HK-2 (cell line): ENCODE measurements at regions not wholly inside any gene's neighbourhood (a gene's known extent, or its start where the extent isn't known, plus 50 kb on each side); places are given as distances from the start of the nearest gene placed in this dataset.

ENCODE experiments used
- DNase-seq: peaks from one replicate; pipeline ENCODE4 v3.0.0-alpha.2; 2018; ENCODE audit not compliant: unreplicated experiment

DNA sequence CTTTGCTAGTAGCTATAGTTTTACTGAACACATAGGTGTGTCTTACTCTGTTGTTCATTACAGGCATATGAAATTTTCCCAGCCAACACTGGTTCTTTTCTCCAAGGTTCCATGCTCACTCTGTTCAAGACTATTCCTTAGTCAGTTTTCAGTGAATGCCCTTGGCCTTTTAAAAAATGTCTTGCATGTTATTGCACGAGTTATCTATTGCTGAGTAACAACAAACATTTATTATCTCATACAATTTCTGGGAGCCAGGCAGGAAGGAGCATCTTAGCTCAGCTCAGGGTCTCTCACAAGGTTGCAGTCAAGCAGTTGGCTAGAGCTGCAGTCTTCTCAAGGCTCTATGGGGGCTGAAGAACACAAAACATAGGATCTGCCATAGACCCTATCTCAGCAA, 223.5 kb downstream of the BTG1 start:
- no peak for DNase-seq

GRCh38 chr12:91921555-91921954, 224.1 kb downstream of the BTG1 start:
- no peak for DNase-seq

DNA sequence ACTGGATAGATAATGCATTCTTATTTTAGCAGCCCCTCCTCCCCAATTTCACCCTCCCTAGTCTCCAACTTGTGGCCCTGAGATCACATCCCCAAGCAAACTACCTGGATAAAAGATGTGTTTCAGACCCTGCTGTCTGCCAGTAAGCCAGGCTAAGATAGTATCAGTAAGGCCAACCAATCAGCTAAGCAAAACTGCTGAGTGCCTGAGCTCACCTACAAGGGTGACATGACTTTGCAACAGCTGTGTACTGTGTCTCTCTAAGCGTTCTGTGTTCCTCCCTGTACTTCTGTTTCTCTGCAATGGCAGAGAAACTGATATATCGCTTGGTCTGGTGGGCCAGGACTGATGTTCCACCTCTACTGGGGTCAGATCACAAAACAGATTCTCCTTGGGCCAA, 224.9 kb downstream of the BTG1 start:
- no peak for DNase-seq

- no peak for DNase-seq
These were observed 225.4 kb downstream of the BTG1 start for GRCh38 chr12:91920276-91920675.

DNA sequence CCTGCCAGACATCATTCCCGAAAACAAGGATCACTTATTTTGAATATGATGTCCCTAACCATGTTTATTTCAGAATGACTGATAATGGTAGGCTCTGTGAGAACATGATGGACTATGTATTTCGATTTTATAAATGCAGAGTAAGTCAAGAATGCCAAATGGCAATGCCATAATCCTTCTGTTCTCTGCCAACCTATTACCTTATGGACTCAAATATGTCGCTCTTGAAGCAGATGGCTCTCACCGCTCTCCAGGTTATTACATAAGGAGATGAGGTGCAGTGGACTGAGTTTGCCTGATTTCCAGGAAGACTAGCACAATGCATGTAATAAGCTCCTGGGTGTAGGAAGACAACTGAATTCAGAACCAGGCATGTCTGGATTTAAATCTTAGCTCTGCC, 227.2 kb downstream of the BTG1 start:
- no peak for DNase-seq

DNA sequence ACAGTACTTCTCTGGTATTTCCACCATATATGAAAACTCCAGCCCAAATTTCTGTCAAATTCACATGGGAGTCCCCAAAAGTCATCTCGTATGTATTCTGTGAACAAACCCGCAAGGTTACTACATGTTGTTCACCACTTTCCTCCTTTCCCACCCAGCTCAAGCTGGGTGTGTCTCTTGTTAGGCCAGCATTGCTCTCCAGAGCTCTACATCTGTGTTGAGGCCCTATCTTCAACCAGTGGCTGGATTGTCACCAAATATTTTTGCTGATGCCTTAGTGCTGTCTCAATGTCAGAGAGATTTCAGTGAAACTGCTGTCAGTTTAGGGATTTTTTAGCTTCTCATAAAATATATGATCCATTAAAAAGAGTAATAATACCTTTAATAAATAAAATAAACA, 230.9 kb downstream of the BTG1 start:
- DNase-seq: no peak

DNA sequence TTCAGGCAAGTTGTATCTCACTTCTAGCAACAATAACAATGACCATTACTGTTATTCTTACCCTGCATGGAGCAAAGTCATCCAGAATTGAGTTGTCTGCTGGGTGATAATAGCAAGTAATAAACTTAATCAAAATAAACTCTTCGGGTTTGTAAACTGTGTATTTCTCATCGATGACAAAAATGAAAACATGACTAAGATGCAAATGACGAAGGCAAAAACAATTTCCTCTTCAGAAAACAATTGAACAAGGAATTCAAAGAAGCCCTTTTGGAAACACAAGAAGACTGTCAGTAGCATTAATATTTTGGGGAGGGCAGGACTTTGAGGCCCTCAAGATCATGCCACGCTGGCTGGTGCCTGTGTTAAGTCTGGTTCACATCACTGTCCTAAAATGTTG, 232.0 kb downstream of the BTG1 start:
- DNase-seq: no peak

DNA sequence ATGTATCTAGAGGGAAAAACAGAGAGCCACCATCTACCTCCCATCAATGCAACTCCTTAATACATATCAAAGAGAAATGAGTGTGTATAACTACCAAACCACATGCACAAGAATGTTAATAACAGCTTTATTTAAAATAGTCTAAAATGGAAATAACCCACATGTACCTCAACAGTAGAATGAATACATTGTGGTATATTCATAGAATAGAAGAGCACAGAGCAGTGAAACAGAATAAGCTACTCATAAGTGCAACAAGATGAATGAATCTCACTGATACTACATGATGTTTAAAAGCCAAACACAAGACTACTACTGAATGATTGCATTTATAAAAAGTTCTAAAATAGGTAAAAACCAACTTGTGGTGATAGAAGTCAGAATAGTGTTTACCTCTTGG, 232.5 kb downstream of the BTG1 start:
- DNase-seq: no peak

DNA sequence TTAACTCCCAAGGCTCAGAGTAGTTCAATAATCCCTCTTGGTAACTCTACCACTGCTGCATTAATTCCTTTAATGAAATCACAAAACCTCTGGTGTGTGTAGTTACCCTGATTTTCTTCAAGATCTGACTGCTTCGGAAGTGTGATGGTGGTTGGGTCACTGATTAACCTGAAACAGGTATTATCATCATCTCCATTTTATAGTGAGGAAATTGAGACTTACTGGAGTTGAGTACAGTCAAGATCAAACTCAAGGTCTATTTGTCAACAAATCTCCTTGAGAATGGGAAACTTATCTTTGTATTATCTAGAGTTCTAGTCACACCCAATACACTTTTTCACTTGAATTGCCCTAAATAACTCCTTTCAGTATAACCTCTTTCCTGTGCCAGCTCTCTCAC, 233.5 kb downstream of the BTG1 start:
- no peak for DNase-seq

- no peak for DNase-seq
These were observed 234.7 kb downstream of the BTG1 start for GRCh38 chr12:91910871-91911388.

DNA sequence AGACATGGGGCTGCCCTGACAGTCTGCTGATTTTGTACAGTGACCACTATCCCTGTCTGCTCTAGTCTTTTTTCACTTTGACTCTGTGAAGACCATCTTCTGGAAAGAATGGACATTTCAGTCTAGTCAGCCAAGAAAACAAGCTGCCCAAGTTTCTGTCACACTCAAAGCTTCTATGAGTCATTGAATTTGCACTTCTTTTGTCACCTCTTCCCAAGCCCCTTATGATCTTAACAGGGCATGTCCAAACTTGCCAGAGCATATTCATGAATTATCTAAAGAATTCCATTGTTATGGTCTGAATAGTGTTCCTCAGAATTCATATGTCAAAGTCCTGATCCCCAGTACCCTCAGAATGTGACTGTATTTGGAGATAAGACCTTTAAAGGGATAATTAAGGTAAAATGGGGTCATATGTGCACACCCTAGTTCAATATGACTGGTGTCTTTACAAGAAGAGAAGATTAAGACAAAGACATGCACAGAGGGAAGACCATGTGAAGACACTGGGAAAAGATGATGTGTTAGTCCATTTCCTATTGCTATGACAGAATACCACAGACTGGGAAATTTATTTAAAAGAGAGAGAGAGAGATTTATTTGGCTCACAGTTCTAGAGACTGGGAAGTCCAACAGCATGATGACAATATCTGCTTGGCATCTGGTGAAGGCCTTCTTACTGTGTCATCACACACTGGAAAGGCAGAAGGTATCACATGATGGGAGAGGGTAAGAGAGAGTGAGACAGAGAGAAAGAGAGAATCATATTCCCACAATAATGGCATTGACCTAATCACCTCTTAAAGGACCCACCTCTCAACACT, 242.6 kb downstream of the BTG1 start:
- no peak for DNase-seq

DNA sequence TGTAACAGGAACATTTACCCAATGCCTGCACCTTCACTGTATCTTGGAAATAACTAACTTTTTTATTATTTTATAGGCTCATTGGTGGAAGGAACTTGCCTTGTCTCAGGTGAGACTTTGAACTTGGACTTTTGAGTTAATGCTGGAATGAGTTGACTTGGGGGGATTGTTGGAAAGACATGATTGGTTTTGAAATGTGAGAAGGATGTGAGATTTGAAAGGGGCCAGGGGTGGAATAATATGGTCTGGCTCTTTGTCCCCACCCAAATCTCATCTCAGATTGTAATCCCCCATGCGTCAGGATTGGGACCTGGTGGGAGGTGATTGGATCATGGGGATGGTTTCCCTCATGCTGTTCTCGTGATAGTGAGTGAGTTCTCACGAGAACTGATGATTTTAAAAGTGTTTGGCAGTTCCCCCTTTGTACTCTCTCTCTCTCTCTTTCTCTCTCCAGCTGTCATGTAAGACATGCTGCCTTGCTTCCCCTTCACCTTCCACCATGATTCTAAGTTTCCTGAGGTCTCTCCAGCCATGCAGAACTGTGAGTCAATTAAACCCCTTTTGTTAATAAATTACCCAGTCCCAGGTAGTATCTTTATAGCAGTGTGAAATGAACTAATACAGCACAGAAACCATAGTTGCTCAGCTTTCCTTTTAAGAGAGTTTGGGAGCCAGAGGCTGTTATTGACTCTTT, 244.1 kb downstream of the BTG1 start:
- no peak for DNase-seq

GRCh38 chr12:91900971-91901370, 244.7 kb downstream of the BTG1 start:
- no peak for DNase-seq

DNA sequence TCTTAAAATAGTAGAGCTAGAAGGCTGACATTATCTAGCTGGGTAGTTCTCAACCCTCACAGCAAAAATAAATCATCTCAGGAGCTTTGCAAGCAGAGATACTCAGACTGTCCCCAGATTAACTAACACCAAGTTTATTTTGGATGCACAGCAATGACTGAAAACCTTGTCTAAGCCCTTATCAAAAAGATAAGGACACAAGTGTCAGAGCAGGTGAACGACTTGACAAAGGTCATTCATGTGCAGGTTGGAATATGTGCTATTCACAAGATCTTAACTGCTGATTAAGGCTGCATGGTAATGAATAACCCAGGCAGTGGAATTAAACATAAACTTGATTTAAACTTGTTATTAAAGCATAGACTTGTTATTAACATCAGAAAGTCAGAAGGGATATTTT, 246.6 kb downstream of the BTG1 start:
- DNase-seq: no peak

DNA sequence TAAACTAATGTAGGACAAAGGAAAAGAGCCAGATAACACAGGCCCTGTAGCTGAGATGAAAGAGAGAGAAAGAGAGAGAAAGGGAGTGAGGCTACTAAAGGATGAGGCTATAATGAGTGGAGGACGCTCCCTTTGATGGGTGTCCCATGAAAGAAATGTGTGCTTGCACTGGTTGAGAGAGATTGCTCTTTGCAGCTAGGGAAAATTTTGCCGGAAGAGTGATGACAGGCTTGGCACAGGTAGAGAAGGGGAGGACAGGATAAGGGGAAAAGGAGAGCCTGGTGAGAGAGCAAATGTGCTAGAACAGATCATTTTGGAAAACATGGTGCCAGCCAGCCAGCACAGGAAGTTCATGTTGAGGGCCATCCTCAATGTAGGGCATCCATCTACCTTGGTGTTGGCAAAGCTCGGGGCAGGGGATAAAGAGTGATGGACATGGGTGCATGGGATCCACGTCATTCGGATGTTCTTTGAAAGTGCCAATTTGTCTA, 248.6 kb downstream of the BTG1 start:
- DNase-seq: no peak

DNA sequence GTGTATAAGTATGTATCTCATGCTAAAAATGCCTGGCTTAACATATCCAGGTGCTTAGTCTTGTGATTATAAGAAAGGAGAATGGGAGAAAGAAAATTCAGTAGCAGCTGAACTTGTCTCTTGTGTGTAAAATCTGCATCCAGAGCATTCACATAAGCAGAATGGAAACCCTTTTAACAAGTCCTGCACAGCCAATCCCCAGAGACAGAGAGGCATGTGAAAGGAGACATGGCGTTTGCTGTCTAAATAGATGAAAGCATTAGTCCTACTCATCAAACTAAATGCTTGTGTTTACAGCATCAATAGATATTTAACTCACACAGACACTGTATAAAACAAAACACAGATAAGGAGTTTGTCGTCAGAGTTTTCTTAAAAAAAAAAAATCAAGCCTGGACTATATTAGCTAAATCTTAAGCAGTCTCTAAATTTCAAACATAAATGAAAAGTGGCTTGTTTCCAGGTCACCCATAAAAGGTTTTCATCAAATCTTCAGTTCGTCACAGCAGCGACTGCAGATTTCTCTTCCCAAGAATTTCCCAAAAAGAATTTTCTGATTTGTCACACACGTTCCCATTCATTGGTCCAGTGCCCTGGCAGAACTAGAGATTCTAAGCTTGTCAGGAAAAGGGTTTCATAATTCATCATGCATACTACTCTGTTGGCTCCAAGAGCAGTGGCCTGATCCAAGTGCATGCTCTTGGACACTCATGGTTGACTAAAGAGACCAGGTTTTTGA, 249.2 kb downstream of the BTG1 start:
- no peak for DNase-seq

- no peak for DNase-seq
These were observed 250.7 kb downstream of the BTG1 start for GRCh38 chr12:91894911-91895310.

- DNase-seq: no peak
These were observed 252.2 kb downstream of the BTG1 start for GRCh38 chr12:91893476-91893875.

GRCh38 chr12:91892081-91892855, 253.4 kb downstream of the BTG1 start:
- no peak for DNase-seq

GRCh38 chr12:91890742-91891141, 254.9 kb downstream of the BTG1 start:
- DNase-seq: no peak

GRCh38 chr12:91889910-91890309, 255.7 kb downstream of the BTG1 start:
- no peak for DNase-seq

DNA sequence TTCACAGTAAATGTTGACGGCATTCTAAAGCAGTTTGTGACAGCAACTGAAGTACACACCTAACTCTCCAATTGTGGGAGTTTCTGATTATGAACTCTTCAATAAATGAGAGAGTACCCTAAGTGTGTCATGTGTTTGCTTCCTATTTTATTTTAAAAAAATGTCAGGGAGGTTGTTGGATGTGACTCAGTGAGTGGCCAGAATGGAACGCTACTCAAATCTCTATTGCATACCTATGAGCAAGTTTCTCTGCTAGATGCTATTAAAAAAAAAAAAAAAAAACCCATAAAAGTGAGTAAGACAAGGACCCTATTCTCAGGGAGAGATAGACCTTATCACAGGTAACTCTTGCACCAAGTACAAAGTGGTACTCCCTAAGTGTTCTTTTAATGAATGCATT, 256.6 kb downstream of the BTG1 start:
- no peak for DNase-seq
